ENCODE measurements at regions not wholly inside any gene's neighbourhood (a gene's known extent, or its start where the extent isn't known, plus 50 kb on each side); places are given as distances from the start of the nearest gene placed in this dataset.

DNA sequence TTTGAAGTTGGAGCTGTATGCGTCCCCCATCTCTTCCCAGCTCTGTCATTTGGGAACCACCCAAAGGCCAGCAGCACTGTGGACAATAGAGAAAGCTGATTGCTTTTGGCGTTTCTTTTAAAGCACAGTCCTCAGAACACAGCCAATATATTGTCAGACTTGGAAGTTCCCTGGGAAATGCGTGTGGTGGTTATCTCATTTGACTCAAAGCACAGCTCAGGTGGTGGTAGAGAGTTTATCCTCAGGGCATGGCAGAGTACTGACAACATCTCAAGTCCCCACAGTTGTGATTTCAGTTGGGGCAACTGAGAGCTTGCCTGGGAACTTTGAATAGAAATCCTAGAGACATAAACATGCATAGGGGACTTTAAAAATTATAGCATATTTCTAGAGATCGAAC is 601.3 kb downstream of the ETS1 start:
- Histone ChIP-seq H3K27ac (no peak overlapping the region), H3K9me3 (peaks cover 0 to 4% of the 10 kb centered on the region in 2 donors), H3K27me3 (no peaks in the 10 kb centered on the region), H3K4me1 (no peaks in the 10 kb centered on the region), H3K4me3 (no peak overlapping the region), H3K36me3 (no peaks in the 10 kb centered on the region)
- TF ChIP-seq, protein P1, sequence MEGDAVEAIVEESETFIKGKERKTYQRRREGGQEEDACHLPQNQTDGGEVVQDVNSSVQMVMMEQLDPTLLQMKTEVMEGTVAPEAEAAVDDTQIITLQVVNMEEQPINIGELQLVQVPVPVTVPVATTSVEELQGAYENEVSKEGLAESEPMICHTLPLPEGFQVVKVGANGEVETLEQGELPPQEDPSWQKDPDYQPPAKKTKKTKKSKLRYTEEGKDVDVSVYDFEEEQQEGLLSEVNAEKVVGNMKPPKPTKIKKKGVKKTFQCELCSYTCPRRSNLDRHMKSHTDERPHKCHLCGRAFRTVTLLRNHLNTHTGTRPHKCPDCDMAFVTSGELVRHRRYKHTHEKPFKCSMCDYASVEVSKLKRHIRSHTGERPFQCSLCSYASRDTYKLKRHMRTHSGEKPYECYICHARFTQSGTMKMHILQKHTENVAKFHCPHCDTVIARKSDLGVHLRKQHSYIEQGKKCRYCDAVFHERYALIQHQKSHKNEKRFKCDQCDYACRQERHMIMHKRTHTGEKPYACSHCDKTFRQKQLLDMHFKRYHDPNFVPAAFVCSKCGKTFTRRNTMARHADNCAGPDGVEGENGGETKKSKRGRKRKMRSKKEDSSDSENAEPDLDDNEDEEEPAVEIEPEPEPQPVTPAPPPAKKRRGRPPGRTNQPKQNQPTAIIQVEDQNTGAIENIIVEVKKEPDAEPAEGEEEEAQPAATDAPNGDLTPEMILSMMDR (IDR thresholded peaks at IDR 0.05), result no peak
- no peak for DNase-seq (ENCODE audit: low spot score in 2 of 2)
- intact Hi-C loops (cut with DNase I), result no loop called here

DNA sequence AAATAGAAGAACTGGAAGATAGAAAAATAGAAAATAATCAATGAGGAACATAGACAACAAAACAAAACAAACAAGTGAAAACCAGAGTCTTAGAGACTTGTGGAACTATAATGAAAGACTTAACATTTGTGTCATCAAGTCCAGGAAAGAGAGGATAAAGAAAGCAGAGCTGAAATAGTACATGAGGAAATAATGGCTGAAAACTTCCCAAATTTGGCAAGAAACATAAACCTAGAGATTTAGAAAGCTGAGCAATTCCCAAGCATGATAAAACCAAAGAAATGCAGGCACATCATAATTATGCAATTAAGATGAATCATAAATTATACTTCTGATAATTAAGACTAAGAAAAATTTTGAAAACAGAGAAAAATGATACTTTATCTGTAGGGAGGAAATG is 614.5 kb downstream of the ETS1 start:
- H3K9me3 ChIP-seq, result no peaks in the 10 kb centered on the region
- no peak overlapping the region for H3K4me3 ChIP-seq
- H3K27me3 ChIP-seq, result no peaks in the 10 kb centered on the region
- intact Hi-C loops (cut with DNase I), result no loop called here
- no peaks in the 10 kb centered on the region for H3K36me3 ChIP-seq
- H3K27ac ChIP-seq, result no peak overlapping the region
- H3K4me1 ChIP-seq, result no peaks in the 10 kb centered on the region
- no peak for DNase-seq (ENCODE audit: low spot score in 2 of 2)
- TF ChIP-seq, protein P1 (IDR thresholded peaks at IDR 0.05), result no peak

DNA sequence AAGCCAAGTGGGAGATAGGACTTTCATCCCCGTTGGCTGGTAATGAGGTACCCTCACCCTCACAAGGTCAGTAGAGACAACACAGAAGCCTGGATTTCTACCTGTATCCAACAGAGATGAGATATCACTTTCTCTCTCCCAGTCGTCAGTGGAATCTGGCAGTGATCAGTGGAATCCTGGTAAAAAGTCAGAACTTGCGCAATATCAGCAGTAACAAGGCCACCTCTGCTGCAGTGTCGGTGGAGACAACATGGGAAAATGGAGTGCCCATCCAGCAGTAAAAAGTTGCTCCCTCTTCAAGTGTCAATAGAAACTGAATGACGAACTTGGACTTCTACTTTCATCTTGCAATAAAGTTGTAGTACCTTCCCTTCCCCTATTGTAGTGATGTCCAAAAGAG is 615.9 kb downstream of the ETS1 start:
- no peak for DNase-seq (ENCODE audit: low spot score in 2 of 2)
- H3K27ac ChIP-seq, result no peak overlapping the region
- no peaks in the 10 kb centered on the region for H3K4me1 ChIP-seq
- H3K4me3 ChIP-seq, result no peak overlapping the region
- TF ChIP-seq, protein P1 (IDR thresholded peaks at IDR 0.05), result no peak
- H3K9me3 ChIP-seq, result no peaks in the 10 kb centered on the region
- no peaks in the 10 kb centered on the region for H3K27me3 ChIP-seq
- H3K36me3 ChIP-seq, result no peaks in the 10 kb centered on the region
- intact Hi-C loops (cut with DNase I), result no loop called here

DNA sequence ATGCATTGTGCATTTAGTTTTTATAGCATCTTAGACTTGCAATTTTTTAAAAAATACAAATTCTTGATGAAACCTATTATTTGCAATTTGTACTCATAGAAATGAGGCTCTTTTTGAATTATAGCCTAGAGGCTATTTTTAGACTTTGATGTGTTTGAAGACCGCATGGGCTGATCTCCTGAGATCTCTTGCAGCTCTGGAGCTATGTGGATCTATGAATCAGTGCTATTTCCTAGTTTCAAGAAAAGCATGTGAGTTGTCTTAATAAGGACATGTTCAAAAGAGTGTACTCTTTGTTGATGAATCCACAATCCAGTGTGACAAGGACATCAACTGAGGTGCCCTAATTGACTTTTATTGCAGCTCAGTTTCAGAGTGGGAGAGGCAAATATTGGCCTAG is 620.5 kb downstream of the ETS1 start:
- H3K4me1 ChIP-seq, result no peaks in the 10 kb centered on the region
- DNase-seq (ENCODE audit: low spot score in 2 of 2), result no peak
- H3K27me3 ChIP-seq, result no peaks in the 10 kb centered on the region
- H3K4me3 ChIP-seq, result no peak overlapping the region
- no peaks in the 10 kb centered on the region for H3K36me3 ChIP-seq
- TF ChIP-seq, protein P1 (IDR thresholded peaks at IDR 0.05), result no peak
- H3K9me3 ChIP-seq, result no peaks in the 10 kb centered on the region
- intact Hi-C loops (cut with DNase I), result no loop called here
- H3K27ac ChIP-seq, result no peak overlapping the region

DNA sequence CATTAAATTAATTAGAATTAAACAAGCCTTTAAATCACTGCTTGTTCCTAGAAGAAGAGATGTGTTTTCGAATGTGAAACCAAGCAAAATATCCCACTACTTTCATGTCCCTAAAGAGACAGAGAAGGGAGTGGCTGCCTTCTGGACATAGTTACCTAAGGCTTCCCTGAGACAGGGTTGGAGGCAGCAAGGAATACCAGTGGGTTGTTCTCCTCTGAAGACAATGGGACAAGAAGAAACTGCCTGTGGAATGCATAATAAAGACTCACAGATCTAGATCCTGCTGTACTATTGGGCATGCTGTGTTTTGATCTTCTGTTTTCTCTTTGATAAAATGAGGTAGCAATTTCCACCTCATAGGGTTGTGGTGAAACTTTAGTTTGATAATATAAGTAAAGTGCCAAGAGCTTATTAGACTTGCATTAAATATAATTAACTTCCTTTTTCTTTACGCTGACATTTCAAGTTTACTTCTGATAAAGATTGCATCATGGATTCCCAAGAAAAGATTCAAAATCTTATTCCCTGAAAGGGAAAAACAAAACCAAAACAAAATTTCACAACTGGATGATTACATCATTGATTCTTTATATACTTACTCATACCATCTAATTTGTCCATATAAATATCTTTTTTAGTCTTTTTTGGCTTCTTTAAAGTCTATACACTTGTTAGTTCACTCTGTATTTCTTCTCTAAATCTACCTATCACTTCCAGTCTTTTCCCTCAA is 621.3 kb downstream of the ETS1 start:
- no peak for DNase-seq (ENCODE audit: low spot score in 2 of 2)
- TF ChIP-seq, protein P1 (IDR thresholded peaks at IDR 0.05), result no peak
- H3K4me1 ChIP-seq, result no peaks in the 10 kb centered on the region
- intact Hi-C loops (cut with DNase I), result no loop called here
- no peak overlapping the region for H3K4me3 ChIP-seq
- H3K9me3 ChIP-seq, result no peaks in the 10 kb centered on the region
- no peaks in the 10 kb centered on the region for H3K27me3 ChIP-seq
- no peaks in the 10 kb centered on the region for H3K36me3 ChIP-seq
- H3K27ac ChIP-seq, result no peak overlapping the region

DNA sequence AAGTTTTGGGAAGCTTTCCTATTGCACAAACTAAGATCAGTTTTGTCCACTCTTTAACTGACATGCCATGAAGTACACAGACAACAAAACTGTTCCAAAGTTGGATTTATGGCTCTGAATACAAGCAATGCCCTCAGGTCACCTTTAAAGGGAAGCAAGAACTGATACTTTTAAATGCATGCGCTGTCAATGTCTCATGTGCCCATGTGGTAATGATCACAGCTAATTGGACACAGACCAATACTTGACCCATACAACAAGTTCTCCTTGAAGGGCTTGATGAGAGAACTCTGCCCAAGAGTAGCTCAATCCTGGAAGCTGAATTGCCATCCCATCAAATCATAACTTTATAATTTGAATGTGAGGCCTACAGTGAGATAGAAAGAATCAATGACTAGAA is 624.9 kb downstream of the ETS1 start:
- H3K9me3 ChIP-seq, result no peaks in the 10 kb centered on the region
- H3K27ac ChIP-seq, result no peak overlapping the region
- H3K36me3 ChIP-seq, result no peaks in the 10 kb centered on the region
- TF ChIP-seq, protein P1 (IDR thresholded peaks at IDR 0.05), result no peak
- no peaks in the 10 kb centered on the region for H3K4me1 ChIP-seq
- H3K4me3 ChIP-seq, result no peak overlapping the region
- no peak for DNase-seq (ENCODE audit: low spot score in 2 of 2)
- intact Hi-C loops (cut with DNase I), result no loop called here
- H3K27me3 ChIP-seq, result no peaks in the 10 kb centered on the region
